Glutamatergic neuron (in vitro differentiated cells): ENCODE measurements at regions not wholly inside any gene's neighbourhood (a gene's known extent, or its start where the extent isn't known, plus 50 kb on each side); places are given as distances from the start of the nearest gene placed in this dataset.

Experiments used
- DNase-seq: peaks from one replicate; pipeline ENCODE4 v3.0.0; 2022
- H3K27ac Mint-ChIP-seq: one replicate; pipeline ENCODE4 v1.8.0; 2020; ENCODE audit warnings: mild to moderate bottlenecking, mixed read lengths, inconsistent platforms; ENCODE audit not compliant: unreplicated experiment
- H3K27me3 Mint-ChIP-seq: one replicate; pipeline ENCODE4 v1.8.0; 2020; ENCODE audit warnings: mild to moderate bottlenecking, moderate library complexity, mixed read lengths, inconsistent platforms; ENCODE audit not compliant: unreplicated experiment
- H3K36me3 Mint-ChIP-seq: one replicate; pipeline ENCODE4 v1.8.0; 2020; ENCODE audit warnings: mild to moderate bottlenecking, mixed read lengths, inconsistent platforms; ENCODE audit not compliant: unreplicated experiment
- H3K4me1 Mint-ChIP-seq: one replicate; pipeline ENCODE4 v1.8.0; 2020; ENCODE audit warnings: mild to moderate bottlenecking, low read depth, mixed read lengths, inconsistent platforms; ENCODE audit not compliant: unreplicated experiment
- H3K4me3 Mint-ChIP-seq: one replicate; pipeline ENCODE4 v1.8.0; 2020; ENCODE audit warnings: mild to moderate bottlenecking, mixed read lengths, inconsistent platforms; ENCODE audit not compliant: unreplicated experiment
- H3K9me3 Mint-ChIP-seq: one replicate; pipeline ENCODE4 v1.8.0; 2020; ENCODE audit warnings: mild to moderate bottlenecking, moderate library complexity, mixed read lengths, inconsistent platforms; ENCODE audit not compliant: unreplicated experiment
- CTCF ChIP-seq: fragments of 200-600 bp; sonication (generic); IDR thresholded peaks from one replicate; pipeline ENCODE4 v1.5.0; 2021; ENCODE audit not compliant: partially characterized antibody, unreplicated experiment

GRCh38 chr21:24153137-24153536, 1454.1 kb downstream of the MRPL39 start:
- no peak for DNase-seq
- Mint-ChIP-seq H3K36me3 (no peaks in the 10 kb centered on the region), H3K27me3 (no peaks in the 10 kb centered on the region), H3K9me3 (no peaks in the 10 kb centered on the region), H3K27ac (no peak overlapping the region), H3K4me1 (peaks cover 3% of the 10 kb centered on the region), H3K4me3 (no peak overlapping the region)
- TF ChIP-seq CTCF: no peak

GRCh38 chr21:24150753-24151152, 1456.5 kb downstream of the MRPL39 start:
- Mint-ChIP-seq H3K27me3 (no peaks in the 10 kb centered on the region), H3K4me3 (no peak overlapping the region), H3K27ac (no peak overlapping the region), H3K4me1 (peaks cover 3% of the 10 kb centered on the region), H3K9me3 (no peaks in the 10 kb centered on the region), H3K36me3 (no peaks in the 10 kb centered on the region)
- DNase-seq: no peak
- no peak for TF ChIP-seq CTCF

- no peak overlapping the region for H3K27ac Mint-ChIP-seq
- no peaks in the 10 kb centered on the region for H3K9me3 Mint-ChIP-seq
- H3K27me3 Mint-ChIP-seq: no peaks in the 10 kb centered on the region
- no peak for DNase-seq
- H3K4me1 Mint-ChIP-seq: peaks cover 2% of the 10 kb centered on the region
- no peak for TF ChIP-seq CTCF
- no peak overlapping the region for H3K4me3 Mint-ChIP-seq
- H3K36me3 Mint-ChIP-seq: no peaks in the 10 kb centered on the region
Observed at GRCh38 chr21:24148461-24148860, 1458.8 kb downstream of the MRPL39 start.

- Mint-ChIP-seq H3K27me3 (no peaks in the 10 kb centered on the region), H3K27ac (no peak overlapping the region), H3K9me3 (no peaks in the 10 kb centered on the region), H3K4me3 (no peak overlapping the region), H3K36me3 (no peaks in the 10 kb centered on the region), H3K4me1 (no peaks in the 10 kb centered on the region)
- no peak for DNase-seq
- TF ChIP-seq CTCF: no peak
Observed at GRCh38 chr21:24147674-24148073, 1459.6 kb downstream of the MRPL39 start.

GRCh38 chr21:24131056-24131455, 1476.2 kb downstream of the MRPL39 start:
- no peaks in the 10 kb centered on the region for H3K9me3 Mint-ChIP-seq
- no peak for TF ChIP-seq CTCF
- no peaks in the 10 kb centered on the region for H3K27me3 Mint-ChIP-seq
- H3K4me3 Mint-ChIP-seq: no peak overlapping the region
- H3K4me1 Mint-ChIP-seq: no peaks in the 10 kb centered on the region
- no peak for DNase-seq
- no peaks in the 10 kb centered on the region for H3K36me3 Mint-ChIP-seq
- no peak overlapping the region for H3K27ac Mint-ChIP-seq
